Stimulated activated naive CD4-positive, alpha-beta T cell (primary cell): ENCODE measurements at regions not wholly inside any gene's neighbourhood (a gene's known extent, or its start where the extent isn't known, plus 50 kb on each side); places are given as distances from the start of the nearest gene placed in this dataset.
"Not testable (repeated sequence)": the region's sequence is repeated elsewhere in the genome, so short reads cannot be mapped to it uniquely, and the experiment has no call there.

ENCODE experiments used
- DNase-seq, 6 experiments: peaks; one replicate each; lab custom pipeline; 2025; lab: John Stamatoyannopoulos, UW

DNA sequence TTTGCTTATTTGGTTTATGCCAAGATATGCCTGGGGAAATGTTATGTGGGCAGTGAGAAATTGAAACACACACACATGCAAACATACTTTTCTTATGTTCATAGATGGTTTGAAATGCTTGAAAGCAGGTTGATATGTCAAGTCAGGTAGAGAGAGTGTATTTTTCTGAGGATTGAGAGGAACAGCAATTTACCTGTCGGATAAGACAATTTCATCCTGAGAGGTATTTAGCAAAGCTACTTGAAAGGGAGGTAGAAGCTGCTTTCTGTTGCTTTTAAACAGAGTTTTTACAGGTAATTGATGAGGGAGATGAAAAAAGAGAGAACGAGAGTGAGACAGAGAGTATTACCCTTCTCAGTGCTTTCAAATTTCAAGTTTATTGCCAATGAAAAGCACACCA, 854.3 kb downstream of the CDH8 start:
- DNase-seq: no peak

DNA sequence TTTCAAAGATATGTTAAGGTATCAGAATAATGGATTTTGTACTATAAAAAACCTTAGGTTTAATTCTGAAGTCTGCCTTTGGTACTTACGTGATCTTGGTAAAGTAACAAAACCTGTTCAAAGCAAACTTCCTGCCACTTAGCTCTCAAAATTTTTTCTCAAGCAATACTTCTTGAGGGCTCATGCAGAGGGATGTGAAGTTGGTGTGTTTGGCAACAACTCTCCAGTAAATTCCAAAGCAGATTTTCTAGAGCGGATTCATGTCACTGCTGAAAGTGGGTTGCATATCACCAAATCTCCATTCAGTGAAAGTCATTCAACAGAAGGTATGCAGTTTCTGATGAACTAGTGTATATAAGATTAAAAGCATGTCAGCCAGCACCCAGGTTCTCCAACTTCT, 856.7 kb downstream of the CDH8 start:
- DNase-seq: no peak

DNA sequence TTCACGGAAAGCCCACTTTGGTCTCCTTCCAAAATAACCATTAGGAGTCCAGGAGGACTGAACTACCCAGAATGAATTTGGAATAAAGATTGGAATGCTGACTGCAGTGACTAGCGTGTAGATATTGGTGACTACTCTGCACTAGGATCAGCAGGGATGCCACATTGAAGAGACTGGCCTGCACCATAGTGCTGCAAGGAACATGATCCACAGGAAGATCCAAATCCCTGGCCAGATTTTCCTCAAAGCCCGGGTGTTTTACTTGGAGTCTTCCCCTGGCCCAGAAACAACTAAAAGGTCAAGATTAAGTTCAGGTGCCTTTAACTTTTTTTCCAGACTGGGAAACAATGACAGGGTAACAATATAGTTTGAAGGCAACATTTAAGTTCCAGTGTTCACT, 870.4 kb downstream of the CDH8 start:
- DNase-seq: no peak

DNA sequence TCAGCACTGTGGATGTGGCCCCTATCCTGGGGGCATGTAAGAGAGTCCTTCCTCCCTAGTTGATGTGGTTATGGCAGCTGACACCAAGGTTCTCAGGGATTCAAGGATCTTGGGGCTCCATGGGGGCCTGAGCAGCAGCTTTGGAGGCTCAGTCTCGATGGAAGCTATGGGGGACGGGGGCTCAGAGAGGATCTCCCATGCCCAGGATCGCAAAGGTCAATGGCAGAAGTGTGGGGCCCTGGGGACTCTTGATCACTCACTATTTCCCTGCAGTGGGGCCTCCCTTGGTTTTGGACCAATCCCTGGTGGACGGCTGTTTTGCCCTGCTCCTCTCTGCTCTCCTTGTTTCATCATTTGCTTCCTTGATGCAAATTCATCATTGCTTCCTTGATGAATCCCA, 885.9 kb downstream of the CDH8 start:
- DNase-seq: no peak

DNA sequence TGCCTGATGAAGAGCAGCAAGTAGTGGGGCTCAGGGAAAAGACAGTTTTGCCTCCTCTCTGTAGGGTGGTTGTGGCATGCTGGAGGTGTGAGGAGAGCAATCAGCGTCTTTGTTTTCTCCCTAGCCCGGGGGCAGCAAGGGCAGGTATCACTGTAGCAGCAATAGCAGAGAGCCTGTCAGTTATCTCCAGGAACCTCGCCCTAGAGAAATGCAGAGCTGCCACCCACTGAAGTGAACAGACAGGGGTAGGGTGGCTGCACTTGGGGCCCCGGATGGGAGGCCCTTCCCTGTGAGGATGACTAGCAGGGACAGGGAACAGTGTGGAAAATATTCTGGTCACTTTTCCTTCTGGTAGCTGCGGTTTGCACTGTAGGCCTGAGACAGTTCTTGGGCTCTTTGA, 886.5 kb downstream of the CDH8 start:
- no peak for DNase-seq

DNA sequence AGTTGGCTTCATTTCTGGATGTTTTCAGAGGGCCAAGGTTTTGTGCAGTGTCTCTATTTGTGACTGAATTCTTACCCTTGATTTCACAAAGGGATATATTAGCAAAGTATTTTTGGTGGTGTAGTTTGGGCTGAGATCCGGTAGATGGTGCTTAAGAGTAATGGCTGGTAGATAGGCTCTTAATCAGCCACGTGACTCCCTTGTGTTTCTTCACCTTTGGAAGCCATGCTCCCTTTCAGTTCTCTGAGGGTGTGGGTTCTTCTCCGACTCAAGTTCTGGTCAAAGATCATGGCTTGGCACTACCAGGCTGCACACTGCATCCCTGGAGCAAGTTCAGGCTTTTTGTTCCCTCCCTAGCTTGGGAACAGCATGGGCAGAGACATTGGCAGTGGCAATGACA, 887.3 kb downstream of the CDH8 start:
- DNase-seq: no peak

DNA sequence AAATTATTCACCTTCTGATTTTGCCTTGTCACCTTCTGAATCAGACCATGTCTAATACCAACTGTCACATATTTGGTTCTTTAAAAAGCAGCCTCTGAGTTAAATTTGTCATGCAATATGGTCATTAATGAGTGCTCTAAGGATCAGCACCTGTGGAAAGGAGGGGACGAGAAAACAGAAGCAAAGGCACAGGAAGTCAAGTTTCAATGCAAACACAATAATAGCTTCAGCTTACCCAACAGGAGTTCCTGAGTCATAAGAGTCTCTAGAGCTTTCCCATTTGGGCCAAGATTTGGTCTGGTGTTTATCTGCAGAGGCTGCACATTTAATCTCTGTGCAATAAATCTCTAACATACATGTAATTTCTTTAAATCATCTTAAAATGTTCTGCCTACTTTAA, 889.8 kb downstream of the CDH8 start:
- no peak for DNase-seq

DNA sequence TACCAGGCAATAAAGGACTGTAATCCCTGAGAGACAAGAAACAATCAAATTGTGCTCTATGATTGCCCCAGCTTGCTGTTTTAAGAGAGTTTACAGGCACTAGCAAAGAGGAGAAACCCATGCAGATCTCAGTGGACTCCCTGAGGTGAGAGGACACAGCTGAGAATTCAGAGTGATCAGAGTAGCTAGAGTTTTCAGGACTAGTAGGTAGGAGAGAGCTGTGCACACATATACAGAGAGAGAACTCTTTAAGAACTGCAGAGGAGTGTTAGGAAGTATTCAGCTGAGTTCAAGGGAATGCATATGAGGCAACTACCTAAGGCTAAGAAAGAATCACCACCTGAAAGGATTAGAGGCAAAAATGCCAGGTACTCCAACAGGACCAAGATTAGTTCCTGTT, 904.8 kb downstream of the CDH8 start:
- DNase-seq: no peak

DNA sequence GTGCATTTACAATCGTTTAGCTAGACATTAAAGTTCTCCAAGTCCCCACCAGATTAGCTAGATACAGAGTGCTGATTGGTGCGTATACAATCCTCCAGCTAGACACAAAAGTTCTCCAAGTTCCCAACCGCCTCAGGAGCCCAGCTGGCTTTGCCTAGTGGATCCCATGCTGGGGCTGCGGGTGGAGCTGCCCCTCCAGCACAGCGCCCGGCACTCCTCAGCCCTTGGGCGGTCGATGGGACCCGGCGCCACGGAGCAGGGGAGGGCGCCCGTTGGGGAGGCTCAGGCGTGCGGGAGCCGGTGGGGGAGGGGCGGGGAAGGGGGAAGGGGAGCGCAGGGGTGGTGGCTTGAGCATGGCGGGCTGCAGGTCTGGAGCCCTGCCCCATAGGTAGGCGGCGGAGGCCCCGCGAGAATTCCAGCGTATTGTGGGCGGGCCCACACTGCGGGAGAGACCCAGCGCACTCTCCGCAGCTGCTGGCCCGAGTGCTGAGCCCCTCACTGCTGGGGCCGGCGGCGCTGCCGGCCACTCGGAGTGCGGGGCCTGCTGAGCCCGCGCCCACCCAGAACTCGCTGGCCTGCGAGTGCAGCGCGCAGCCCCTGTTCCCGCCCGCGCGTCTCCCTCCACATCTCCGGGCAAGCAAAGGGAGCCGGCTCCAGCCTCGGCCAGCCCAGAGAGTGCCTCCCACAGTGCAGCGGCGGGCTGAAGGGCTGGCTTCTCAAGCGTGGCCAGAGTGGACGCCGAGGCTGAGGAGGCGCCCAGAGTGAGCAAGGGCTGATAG, 907.5 kb downstream of the CDH8 start:
- DNase-seq: no peak

DNA sequence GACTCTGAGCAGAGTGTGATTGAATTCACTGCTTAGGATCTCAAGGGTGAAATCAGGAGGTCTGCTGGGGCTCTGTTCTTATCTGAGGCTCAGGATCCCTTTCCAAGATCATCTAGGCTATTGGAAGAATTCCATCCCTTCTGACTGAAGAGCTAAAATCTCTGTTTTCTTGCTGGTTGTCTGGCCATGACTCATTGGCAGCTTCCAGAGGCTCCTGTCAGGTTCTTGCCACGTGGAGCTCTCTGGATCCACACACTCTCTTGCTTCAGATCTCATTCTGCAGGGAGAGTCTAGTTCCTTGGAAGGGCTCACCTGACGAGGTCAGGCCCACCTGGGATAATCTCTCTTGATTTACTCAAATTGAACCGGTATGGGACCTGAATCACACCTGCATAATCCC, 930.7 kb downstream of the CDH8 start:
- DNase-seq: no peak

DNA sequence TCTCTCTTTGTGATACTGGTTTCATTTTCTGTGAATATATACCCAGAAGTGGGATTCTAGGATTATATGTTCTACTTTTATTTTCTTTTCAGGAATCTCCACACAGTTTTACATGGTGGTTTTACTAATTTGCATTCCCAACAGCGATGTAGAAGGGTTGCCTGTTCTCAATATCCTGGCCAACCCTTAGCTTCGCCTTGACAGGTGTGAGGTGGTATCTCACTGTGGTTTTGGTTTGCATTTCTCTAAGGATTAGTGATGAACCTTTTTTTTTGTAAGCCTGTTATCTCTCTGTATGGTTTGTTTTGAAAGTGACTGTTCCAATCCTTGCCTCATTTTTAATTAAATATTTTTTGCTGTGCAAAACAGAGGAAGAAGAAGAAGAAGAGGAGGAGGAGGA, 937.7 kb downstream of the CDH8 start:
- no peak for DNase-seq

DNA sequence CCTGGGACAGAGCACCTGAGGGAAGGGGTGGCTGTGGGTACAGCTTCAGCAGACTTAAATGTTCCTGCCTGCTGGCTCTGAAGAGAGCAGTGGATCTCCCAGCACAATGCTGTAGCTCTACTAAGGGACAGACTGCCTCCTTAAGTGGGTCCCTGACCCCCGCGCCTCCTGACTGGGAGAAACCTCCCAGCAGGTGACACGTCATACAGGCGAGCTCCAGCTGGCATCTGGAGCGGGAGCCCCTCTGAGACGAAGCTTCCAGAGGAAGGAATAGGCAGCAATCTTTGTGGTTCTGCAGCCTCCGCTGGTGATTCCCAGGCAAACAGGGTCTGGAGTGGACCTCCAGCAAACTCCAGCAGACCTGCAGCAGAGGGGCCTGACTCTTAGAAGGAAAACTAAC, 944.9 kb downstream of the CDH8 start:
- DNase-seq: not testable (repeated sequence)

DNA sequence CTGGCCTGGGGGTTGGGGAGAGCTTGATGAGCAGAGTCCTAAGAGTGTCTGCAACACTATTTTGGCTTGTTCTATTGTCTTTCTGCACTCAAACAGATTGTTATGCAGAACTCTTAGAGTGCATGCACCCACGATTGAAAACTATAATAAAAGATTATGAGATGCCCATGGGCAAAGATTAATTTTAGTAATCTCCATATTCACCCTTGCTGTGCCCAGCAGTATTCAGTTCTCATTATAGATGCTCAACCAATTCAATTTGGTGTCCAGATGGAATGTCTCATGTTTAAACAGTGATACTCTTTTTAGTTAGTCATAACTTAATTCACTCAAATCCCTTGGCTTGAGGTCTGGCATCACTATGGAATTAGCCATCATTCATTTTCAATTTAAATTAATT, 952.5 kb downstream of the CDH8 start:
- no peak for DNase-seq

DNA sequence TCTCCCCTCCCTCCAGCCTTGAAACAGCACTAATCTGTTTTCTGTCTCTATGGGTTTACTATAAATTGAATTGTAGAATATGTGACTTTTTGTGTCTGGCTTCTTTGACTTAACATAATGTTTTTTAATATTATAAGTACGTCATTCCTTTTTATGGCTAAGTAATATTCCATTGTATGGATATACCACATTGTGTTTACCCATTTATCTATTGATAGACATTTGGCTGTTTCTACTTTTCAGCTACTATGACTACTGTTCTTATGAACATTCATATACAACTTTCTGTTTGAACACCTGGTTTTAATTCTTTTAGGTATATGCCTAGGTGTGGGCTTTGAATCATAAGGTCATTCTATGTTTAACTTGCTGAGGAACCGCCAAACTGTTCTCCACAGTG, 961.9 kb downstream of the CDH8 start:
- no peak for DNase-seq

DNA sequence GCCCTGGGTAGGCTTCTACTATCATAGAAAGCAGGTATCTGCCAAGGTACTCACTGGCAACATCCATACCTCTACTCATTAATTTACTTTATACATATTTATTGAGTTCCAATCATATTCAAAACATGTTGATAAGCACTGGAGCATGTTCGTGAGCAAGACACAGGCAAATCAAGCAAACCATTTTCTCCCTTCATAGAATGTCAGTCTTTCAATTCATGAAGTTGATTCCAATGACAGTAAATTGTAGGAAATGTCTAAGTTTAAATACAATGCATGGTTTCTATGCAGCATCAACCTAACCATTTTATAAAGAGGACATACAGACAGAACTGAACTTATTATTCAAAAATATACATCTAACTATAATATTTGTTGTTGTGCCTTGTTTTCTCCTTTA, 978.6 kb downstream of the CDH8 start:
- DNase-seq: no peak

DNA sequence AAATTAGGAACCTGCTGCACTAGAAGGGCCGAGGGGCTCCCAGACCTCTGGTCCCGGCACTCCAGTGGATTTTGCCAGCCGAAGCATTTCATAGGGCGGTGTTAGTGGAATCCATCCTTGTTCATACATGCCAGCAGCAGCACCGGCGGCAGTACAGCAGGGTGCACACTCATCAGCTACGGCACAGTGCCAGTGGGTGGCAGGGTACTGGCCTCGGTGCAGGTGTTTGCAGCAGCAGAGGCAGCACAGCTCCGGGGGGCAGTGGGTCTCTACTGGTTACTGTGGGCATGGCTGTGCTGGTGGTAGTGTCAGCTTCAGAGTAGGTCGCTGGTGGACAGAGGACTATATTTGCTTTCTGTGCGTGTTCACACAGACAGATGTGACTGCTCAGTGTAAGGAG, 985.7 kb downstream of the CDH8 start:
- no peak for DNase-seq

DNA sequence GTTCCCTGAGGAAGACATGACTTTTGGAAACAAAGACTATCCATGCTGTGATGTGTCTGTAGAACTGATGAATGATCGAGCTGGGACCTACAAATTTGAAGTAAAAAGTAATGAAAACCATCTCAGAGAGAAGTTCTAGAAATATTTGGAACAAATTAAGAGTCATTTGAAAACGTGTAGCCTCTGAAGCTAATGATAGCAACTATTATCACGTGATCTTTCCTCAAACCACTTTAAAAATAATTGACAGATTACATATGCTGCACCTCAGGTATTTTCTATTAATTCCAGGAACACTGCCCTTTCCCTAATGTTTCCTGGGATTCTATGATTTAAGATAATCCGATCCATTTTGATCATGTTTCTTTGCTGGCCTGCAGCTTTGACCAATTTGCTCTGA, 990.3 kb downstream of the CDH8 start:
- no peak for DNase-seq

DNA sequence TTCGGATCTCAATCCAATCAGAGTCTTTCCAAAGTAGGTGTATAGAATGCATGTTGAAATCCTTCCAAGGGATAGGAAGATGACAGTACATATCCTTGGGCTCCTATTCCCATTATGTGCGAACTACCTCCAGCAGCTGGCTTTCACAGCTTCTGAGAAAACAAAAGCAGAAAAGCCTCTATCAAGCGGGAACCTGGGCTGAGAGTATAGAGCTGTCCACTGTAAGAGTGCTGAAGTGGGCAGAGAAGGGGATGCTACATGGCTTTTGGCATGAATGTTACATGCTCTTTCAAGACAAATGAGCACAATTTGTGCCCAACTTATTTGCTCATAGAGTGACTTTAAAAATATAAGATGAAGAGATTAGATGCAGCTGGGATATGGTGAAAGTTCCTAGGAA, 993.5 kb downstream of the CDH8 start:
- DNase-seq: no peak

DNA sequence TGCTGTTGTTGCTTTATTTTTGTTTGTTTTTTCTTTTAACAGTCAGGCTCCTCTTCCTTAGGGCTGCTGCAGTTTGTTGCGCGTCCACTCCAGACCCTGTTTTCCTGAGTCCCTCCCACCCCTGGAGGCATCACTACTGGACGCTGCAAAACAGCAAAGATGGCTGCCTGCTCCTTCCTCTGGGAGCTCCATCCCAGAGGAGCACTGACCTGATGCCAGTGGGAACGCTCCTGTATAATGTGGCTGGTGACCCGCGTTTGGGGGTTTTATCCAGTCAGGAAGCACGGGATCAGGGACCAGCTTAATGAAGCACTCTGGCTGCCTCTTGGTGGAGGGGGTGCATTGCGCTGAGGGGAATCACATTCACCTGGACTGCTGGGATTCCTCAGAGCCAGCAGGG, 1005.6 kb downstream of the CDH8 start:
- no peak for DNase-seq

DNA sequence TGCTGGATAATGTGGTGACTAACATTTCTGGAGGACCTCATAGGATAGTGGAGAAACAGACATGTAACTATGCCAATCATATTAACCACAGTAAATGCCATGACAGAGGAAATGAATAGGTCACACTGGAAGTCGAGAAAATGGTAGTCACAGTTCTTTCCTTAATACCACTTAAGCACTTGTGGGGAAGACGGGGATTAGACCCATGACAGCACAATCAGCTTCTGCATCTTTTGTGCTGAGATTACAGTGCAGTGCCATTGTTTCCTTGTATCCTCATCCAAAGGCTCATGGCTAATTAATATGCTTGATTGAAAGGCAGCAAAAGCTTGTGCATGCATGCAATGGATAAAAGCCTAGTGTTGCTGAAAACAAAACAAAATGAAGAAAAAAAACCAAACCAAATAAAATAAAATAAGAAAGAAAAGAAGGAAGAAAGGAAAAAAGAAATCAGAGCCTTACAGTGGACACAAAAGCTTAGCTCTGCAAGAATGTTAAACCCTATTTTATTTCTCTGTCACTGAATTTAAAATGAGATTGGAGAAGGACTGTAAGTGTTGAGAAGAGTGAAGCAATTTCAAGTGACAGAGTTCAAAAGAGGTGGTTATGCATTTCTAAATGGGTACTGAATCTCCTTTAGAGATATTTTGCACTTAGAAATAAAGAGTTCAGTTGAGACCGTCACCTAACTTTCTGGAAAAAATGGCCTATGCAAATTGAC, 1011.9 kb downstream of the CDH8 start:
- DNase-seq: no peak

DNA sequence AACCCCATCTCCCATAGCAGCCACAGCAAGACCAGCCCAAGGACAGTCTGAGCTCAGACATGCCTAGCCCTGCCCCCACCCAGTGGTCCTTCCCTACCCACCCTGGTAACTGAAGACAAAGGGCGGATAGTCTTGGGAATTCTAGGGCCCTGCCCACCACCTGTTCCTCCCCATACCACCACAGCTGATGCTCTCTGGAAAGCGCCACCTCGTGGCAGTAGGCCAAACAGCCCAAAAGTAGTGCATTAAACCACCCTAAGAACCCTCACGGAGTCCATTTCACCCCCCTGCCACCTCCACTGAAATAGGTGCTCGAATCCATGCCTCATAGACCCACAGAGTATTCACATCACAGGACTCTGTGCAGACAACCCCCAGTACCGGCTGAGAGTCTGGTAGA, 1021.4 kb downstream of the CDH8 start:
- DNase-seq: no peak

DNA sequence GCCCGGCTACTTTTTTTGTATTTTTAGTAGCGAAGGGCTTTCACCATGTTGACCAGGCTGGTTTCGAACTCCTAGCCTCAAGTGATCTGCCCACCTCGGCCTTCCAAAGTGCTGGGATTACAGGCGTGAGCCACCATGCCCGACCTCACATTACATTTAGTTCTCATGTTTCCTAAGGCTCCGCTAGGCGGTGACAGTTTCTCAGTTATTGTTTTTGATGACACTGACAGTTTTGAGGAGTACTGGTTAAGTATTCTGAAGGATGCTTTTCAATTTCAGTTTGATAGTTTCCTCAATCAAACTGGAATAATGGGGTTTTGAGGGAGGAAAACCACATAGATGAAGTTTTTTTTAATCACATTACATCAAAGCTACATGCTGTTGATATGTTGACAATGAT, 1028.5 kb downstream of the CDH8 start:
- DNase-seq: no peak

DNA sequence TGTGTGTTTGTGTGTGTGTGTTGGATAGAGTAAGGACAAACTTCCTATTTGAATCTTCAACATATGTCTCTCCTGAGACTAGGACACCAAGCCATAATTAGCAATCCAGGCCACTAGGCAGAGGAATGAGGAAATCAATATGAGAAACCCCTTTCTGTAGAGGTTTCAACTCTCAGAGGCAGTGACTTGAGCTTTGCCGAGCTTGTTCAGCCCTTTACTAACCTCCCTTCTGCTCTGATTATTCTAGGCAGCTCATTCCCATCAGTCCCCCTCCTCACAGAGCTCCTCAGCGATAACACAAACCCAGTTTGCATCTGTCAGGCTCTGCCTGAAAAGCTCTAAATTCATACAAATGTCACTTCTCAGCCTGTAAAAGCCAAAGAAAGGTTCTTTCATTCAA, 1030.3 kb downstream of the CDH8 start:
- no peak for DNase-seq
